Naive thymus-derived CD8-positive, alpha-beta T cell (primary cell): ENCODE measurements at regions not wholly inside any gene's neighbourhood (a gene's known extent, or its start where the extent isn't known, plus 50 kb on each side); places are given as distances from the start of the nearest gene placed in this dataset.
A peak's percentile ranks its signal among the peaks of the same experiment; 100 is the strongest.
"Not testable (repeated sequence)": the region's sequence is repeated elsewhere in the genome, so short reads cannot be mapped to it uniquely, and the experiment has no call there.

Experiments
- ATAC-seq, 2 donors: fragments of 150-1000 bp; cut with Tn5 transposase in 1 of 2; sonication (Bioruptor Pico), chemical (Tn5 transposase) in 1 of 2; 1 replicate in 1 of 2; 2 replicates in 1 of 2; pipeline ENCODE4 v1.10.0; 2021; ENCODE audit warnings: mild to moderate bottlenecking in 2 of 2, moderate library complexity in 2 of 2
- POLR2A ChIA-PET: fragments of 350-600 bp; sonication (Branson Sonifier 250); formaldehyde crosslinking; loops from one replicate; lab custom pipeline; 2021; ENCODE audit warnings: antibody characterized with exemption; lab: Charles Lee
- DNase-seq, 10 donors: peaks; one replicate each; pipeline versions ENCODE4 v3.0.0 to v3.0.0-alpha.2; 2020 to 2022
- H3K27ac Mint-ChIP-seq, 10 donors: one replicate each; pipeline ENCODE4 v1.8.0; 2020 to 2022; ENCODE audit warnings: mild to moderate bottlenecking in 10 of 10, mixed read lengths in 10 of 10, moderate library complexity in 4 of 10, inconsistent platforms in 1 of 10
- H3K27me3 Mint-ChIP-seq, 5 donors: one replicate each; pipeline ENCODE4 v1.8.0; 2021 to 2022; ENCODE audit warnings: mixed read lengths in 5 of 5
- H3K36me3 Mint-ChIP-seq, 3 donors: one replicate each; pipeline ENCODE4 v1.8.0; 2020 to 2022; ENCODE audit warnings: mixed read lengths in 3 of 3, mild to moderate bottlenecking in 2 of 3, inconsistent platforms in 1 of 3
- H3K4me1 Mint-ChIP-seq, 4 donors: one replicate each; pipeline ENCODE4 v1.8.0; 2021 to 2022; ENCODE audit warnings: mixed read lengths in 4 of 4
- H3K4me3 Mint-ChIP-seq, 10 donors: one replicate each; pipeline ENCODE4 v1.8.0; 2020 to 2022; ENCODE audit warnings: mild to moderate bottlenecking in 10 of 10, mixed read lengths in 10 of 10, moderate library complexity in 6 of 10, inconsistent platforms in 1 of 10
- H3K9me3 Mint-ChIP-seq, 9 donors: one replicate each; pipeline ENCODE4 v1.8.0; 2020 to 2022; ENCODE audit warnings: mixed read lengths in 9 of 9, mild to moderate bottlenecking in 3 of 9, inconsistent platforms in 1 of 9, moderate library complexity in 1 of 9

DNA sequence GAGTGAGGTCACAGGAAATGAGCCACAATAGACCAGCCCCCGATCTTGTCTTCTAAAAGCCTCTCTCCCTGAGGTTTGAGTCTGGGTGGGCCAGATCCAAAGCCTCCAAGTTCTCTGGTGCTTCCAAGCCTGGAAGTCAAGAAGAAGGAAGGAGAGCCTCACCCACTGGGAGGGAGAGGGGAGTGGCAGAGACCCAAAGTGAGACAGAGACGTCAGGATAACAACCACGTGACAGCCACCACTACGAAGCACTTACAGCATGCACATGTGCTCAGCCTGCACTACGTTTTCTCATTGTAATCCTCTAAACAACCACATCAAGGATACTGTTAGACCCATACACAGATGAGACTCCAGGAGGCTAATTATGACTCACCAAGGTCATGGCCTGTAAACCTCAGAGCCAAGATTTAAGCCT, 197.3 kb upstream of the LINGO1 start:
- Mint-ChIP-seq H3K27ac (peak overlapping the region in 1 of 10 donors; percentile 28), H3K9me3 (no peaks in the 10 kb centered on the region), H3K4me1 (no peaks in the 10 kb centered on the region), H3K27me3 (peaks cover 0 to 7% (median 0%) of the 10 kb centered on the region in 5 donors), H3K36me3 (no peaks in the 10 kb centered on the region), H3K4me3 (no peak overlapping the region)
- DNase-seq = no peak
- no peak for ATAC-seq
- POLR2A ChIA-PET = no interaction called here

DNA sequence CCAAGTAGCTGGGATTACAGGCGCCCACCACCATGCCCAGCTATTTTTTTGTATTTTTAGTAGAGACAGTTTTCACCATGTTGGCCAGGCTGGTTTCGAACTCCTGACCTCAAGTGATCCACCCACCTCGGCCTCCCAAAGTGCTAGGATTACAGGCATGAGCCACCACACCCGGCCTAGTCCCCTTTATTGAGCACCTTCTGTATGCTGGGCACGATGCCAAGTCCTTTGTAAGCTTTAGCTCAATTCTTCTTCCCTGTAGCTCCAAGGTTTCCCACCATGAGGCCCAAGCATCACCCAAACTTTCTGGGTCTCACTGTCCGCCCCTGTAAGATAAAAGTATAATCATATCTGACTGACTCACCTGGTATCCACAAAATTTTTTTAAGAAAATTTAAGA, 196.6 kb upstream of the LINGO1 start:
- H3K36me3 Mint-ChIP-seq, H3K27me3 Mint-ChIP-seq, DNase-seq, H3K9me3 Mint-ChIP-seq, H3K4me3 Mint-ChIP-seq, POLR2A ChIA-PET, H3K4me1 Mint-ChIP-seq, H3K27ac Mint-ChIP-seq, ATAC-seq: not testable (repeated sequence)

DNA sequence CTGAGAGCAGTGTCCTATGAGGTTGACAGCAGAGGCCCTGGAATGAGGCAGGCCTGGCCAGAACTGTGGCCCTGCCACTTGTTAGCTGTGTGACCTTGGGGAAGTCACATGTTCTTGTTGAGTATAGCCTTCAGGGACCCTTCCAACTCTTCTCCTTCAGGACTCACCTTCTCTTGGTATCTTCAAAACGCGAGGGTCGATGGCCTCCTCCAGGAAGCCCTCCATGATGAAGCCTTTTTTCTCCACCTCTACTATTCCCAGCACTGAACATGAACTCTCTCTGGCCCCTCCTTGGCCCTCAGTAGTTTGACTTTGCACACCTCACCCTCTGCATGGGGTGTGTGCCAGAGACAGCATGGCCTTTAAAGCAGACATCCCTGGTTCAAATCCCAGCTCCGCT, 195.1 kb upstream of the LINGO1 start:
- DNase-seq (peak in 1 of 10 donors; percentile 2), ATAC-seq (no peak)
- Mint-ChIP-seq H3K27ac (no peak overlapping the region), H3K4me1 (no peaks in the 10 kb centered on the region), H3K4me3 (no peak overlapping the region), H3K9me3 (no peaks in the 10 kb centered on the region), H3K36me3 (no peaks in the 10 kb centered on the region), H3K27me3 (peaks cover 0 to 12% (median 6%) of the 10 kb centered on the region in 5 donors)
- POLR2A ChIA-PET = no interaction called here

DNA sequence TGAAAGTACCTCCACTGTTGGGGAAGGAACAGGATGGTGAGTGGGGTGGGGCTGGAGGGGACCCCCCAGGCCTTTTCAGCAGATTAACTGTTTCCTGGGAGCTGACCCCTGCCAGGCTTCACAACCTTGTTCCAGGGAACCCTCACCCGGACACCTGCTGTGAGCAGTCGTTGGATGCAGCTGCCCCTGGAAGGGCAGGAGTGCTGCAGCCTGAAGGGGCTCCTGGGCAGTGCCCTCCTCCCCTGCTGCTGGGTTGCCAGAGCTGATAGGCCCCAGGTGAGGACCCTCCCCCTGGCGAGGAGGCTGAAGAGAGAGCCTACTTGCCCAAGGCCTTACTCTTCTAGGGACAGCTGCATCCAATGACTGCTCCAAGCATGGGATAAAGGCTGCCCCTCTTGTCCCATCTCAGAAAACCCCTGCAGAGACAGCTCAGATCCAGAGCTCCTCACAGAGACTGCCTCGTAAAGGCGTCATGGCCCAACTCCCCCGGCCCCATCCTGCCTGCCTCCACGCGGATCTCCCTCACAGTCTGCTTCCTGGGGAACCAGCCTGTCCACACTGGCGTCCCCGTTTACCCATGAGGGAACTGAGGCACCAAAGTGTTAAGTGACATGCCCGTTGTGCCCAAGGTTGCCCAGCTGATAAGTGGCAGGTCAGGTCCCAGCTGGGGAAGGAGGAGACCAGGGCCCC, 193.4 kb upstream of the LINGO1 start:
- Mint-ChIP-seq H3K27ac (no peak overlapping the region), H3K4me3 (no peak overlapping the region), H3K36me3 (no peaks in the 10 kb centered on the region), H3K4me1 (peaks cover 0 to 1% (median 0%) of the 10 kb centered on the region in 4 donors), H3K9me3 (no peaks in the 10 kb centered on the region), H3K27me3 (peaks cover 9 to 25% (median 20%) of the 10 kb centered on the region in 5 donors)
- POLR2A ChIA-PET = no interaction called here
- DNase-seq = peak in 1 of 10 donors; percentile 59
- ATAC-seq = no peak

DNA sequence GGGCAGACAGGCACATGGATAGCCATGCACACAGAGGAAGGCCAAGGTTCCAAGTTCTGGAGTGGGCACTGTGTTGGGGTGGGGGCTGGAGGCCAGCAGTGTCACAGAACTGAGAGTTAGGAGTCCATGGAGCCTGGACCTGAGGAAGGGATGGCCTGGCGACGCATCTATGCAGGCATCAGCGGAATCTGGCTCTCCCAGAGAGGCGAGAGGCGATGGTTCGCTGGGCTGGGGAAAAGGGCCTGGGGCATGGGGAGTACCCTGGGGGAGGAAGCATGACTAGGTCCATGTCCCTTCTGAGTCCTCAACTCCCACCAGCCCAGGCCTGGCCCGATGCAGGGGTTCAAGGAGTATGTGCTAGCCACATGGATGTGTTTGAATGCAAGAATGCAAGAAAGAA, 192.8 kb upstream of the LINGO1 start:
- Mint-ChIP-seq H3K9me3 (no peaks in the 10 kb centered on the region), H3K4me3 (no peak overlapping the region), H3K27me3 (peaks cover 15 to 31% (median 26%) of the 10 kb centered on the region in 5 donors), H3K27ac (no peak overlapping the region), H3K4me1 (peaks cover 0 to 5% (median 1%) of the 10 kb centered on the region in 4 donors), H3K36me3 (no peaks in the 10 kb centered on the region)
- POLR2A ChIA-PET = no interaction called here
- peak in 1 of 10 donors; percentile 48 for DNase-seq
- no peak for ATAC-seq

DNA sequence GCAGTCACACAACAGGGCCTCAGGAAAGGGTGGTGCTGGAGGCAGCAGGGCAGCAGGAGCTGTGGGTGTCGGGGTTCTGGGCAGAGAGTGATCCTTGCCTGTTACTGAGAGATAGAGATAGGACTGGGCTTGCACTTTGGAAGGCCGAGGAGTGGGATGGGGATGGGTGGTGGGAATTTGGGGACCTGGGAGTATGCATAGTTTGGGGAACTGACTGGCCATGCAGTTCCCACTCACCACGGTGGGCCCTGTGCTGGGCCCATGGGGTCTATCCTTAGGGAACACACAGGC, 192.5 kb upstream of the LINGO1 start:
- DNase-seq = peak in 1 of 10 donors; percentile 32
- peaks cover 16 to 34% (median 29%) of the 10 kb centered on the region in 5 donors for H3K27me3 Mint-ChIP-seq
- H3K27ac Mint-ChIP-seq = no peak overlapping the region
- no peak overlapping the region for H3K4me3 Mint-ChIP-seq
- no peaks in the 10 kb centered on the region for H3K36me3 Mint-ChIP-seq
- POLR2A ChIA-PET = no interaction called here
- H3K4me1 Mint-ChIP-seq = peaks cover 0 to 9% (median 2%) of the 10 kb centered on the region in 4 donors
- ATAC-seq = no peak
- H3K9me3 Mint-ChIP-seq = no peaks in the 10 kb centered on the region

GRCh38 chr15:77824361-77825251, 191.9 kb upstream of the LINGO1 start:
- Mint-ChIP-seq H3K36me3 (no peaks in the 10 kb centered on the region), H3K4me3 (peak overlapping the region in 1 of 10 donors; percentile 15), H3K27ac (peak overlapping the region in 1 of 10 donors; percentile 35), H3K27me3 (peaks cover 16 to 34% (median 29%) of the 10 kb centered on the region in 5 donors), H3K4me1 (peaks cover 0 to 9% (median 2%) of the 10 kb centered on the region in 4 donors), H3K9me3 (no peaks in the 10 kb centered on the region)
- DNase-seq (peak in 1 of 10 donors; percentile 24), ATAC-seq (no peak)
- POLR2A ChIA-PET = no interaction called here

DNA sequence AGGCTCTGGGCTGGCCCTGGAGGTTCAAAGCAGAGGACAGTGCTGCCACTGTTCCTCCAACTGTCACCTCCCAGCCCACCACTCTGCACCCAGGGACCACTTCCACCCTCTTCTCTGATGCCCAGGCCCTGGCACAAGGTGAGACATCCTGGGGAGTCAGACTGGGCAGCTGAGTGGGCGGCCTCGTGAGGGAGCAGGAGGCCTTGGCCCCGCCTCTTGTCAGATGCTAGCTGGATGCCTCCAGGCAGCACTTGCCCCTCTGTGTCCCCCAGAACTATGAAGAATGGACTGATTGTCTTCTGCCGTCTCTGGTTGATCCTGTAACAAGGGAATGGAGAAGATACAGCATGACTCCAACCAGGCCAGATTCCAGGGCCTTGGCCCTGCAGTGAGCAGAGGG, 191.0 kb upstream of the LINGO1 start:
- no peak overlapping the region for H3K4me3 Mint-ChIP-seq
- H3K4me1 Mint-ChIP-seq = peaks cover 0 to 9% (median 2%) of the 10 kb centered on the region in 4 donors
- H3K27me3 Mint-ChIP-seq = peaks cover 16 to 34% (median 29%) of the 10 kb centered on the region in 5 donors
- H3K9me3 Mint-ChIP-seq = no peaks in the 10 kb centered on the region
- DNase-seq (no peak), ATAC-seq (no peak)
- POLR2A ChIA-PET = no interaction called here
- H3K36me3 Mint-ChIP-seq = no peaks in the 10 kb centered on the region
- H3K27ac Mint-ChIP-seq = no peak overlapping the region

DNA sequence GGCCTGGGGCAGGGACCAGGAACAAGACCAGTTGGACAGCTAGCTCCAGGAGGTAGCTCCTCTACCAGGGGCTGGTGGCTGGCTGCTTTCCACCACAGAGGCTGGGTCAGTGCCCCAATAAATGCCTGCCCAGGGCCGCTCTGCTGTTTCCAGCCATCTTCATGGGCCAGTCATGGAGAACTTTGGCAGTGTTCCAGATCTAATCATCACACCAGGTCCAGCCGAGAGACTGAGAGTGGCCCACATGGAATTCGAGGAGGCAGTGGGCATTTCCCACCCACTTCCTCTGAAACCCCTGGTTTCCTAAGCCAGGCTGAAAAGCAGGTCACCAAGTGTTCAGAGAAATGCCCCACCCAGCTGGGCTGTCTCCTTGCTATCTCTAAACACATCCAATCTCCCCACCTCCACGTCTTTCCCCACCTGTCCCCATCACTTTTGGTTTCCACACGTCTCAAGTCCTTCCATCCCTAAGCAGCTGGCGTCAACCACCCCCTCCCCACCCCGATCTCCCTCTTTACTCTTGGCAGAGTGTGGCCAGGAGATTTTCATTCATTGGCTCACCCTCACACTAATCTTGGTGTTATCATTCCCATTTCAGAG, 190.0 kb upstream of the LINGO1 start:
- Mint-ChIP-seq H3K27me3 (peaks cover 18 to 43% (median 35%) of the 10 kb centered on the region in 5 donors), H3K4me3 (peak overlapping the region in 1 of 10 donors; percentile 22), H3K27ac (no peak overlapping the region), H3K36me3 (no peaks in the 10 kb centered on the region), H3K4me1 (peaks cover 0 to 11% (median 3%) of the 10 kb centered on the region in 4 donors), H3K9me3 (no peaks in the 10 kb centered on the region)
- no peak for ATAC-seq
- POLR2A ChIA-PET = no interaction called here
- DNase-seq = peak in 1 of 10 donors; percentile 41

DNA sequence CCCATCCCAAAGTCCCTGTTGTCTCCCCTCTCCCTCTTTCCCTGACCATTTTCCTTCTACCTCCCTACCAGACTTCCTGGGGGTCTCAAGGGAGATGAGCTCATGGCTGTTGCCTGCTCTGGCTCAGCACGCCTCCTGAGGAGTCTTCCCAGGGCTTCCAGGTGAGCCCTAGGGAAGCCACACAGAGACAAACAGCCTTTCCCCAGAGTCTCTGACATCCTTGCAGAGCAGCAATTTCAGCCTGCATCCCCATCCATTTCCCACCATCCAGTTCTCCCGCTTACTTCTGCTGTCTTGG, 189.2 kb upstream of the LINGO1 start:
- peak in 1 of 10 donors; percentile 0 for DNase-seq
- no peaks in the 10 kb centered on the region for H3K36me3 Mint-ChIP-seq
- POLR2A ChIA-PET = interaction anchor here (0.7 kb wide), 1 partner anchor 34 kb away, joined by 3 read pairs; no protein-coding TSS in a partner anchor
- H3K4me1 Mint-ChIP-seq = peaks cover 0 to 12% (median 3%) of the 10 kb centered on the region in 4 donors
- peak overlapping the region in 2 of 10 donors; percentile 8 to 33 for H3K4me3 Mint-ChIP-seq
- H3K27ac Mint-ChIP-seq = no peak overlapping the region
- no peaks in the 10 kb centered on the region for H3K9me3 Mint-ChIP-seq
- H3K27me3 Mint-ChIP-seq = peaks cover 20 to 50% (median 41%) of the 10 kb centered on the region in 5 donors
- no peak for ATAC-seq

- H3K4me3 Mint-ChIP-seq = peak overlapping the region in 2 of 10 donors; percentile 19 to 52
- ATAC-seq = no peak
- no peaks in the 10 kb centered on the region for H3K9me3 Mint-ChIP-seq
- no peaks in the 10 kb centered on the region for H3K36me3 Mint-ChIP-seq
- POLR2A ChIA-PET = interaction anchor here (0.7 kb wide), 1 partner anchor 34 kb away, joined by 3 read pairs; no protein-coding TSS in a partner anchor
- DNase-seq = no peak
- H3K27ac Mint-ChIP-seq = no peak overlapping the region
- peaks cover 0 to 12% (median 3%) of the 10 kb centered on the region in 4 donors for H3K4me1 Mint-ChIP-seq
- peaks cover 23 to 52% (median 47%) of the 10 kb centered on the region in 5 donors for H3K27me3 Mint-ChIP-seq
These were observed 188.7 kb upstream of the LINGO1 start for GRCh38 chr15:77821188-77821958.
